SIG-M5 treated with dmso at 0.1 percent for 504 hours (cell line): ENCODE measurements at regions not wholly inside any gene's neighbourhood (a gene's known extent, or its start where the extent isn't known, plus 50 kb on each side); places are given as distances from the start of the nearest gene placed in this dataset.
"Not testable (repeated sequence)": the region's sequence is repeated elsewhere in the genome, so short reads cannot be mapped to it uniquely, and the experiment has no call there.

ENCODE experiments used
- DNase-seq: peaks from one replicate; lab custom pipeline; 2025; ENCODE audit not compliant: unreplicated experiment; lab: John Stamatoyannopoulos, UW

- no peak for DNase-seq
Measured at GRCh38 chr3:20842002-20842401, 656.0 kb upstream of the SGO1 start.

GRCh38 chr3:20837676-20838302 is 651.8 kb upstream of the SGO1 start:
- DNase-seq = no peak

- DNase-seq = no peak
Measured at GRCh38 chr3:20836801-20837200, 650.8 kb upstream of the SGO1 start.

- no peak for DNase-seq
Measured at GRCh38 chr3:20832963-20833362, 647.0 kb upstream of the SGO1 start.

GRCh38 chr3:20822251-20822650 is 636.2 kb upstream of the SGO1 start:
- no peak for DNase-seq

GRCh38 chr3:20820872-20821271 is 634.9 kb upstream of the SGO1 start:
- not testable (repeated sequence) for DNase-seq

GRCh38 chr3:20811631-20812030 is 625.6 kb upstream of the SGO1 start:
- DNase-seq = no peak

- no peak for DNase-seq
Measured at GRCh38 chr3:20811006-20811405, 625.0 kb upstream of the SGO1 start.

- no peak for DNase-seq
Measured at GRCh38 chr3:20810555-20810954, 624.5 kb upstream of the SGO1 start.

GRCh38 chr3:20809356-20809755 is 623.4 kb upstream of the SGO1 start:
- no peak for DNase-seq

- DNase-seq = no peak
Measured at GRCh38 chr3:20808864-20809263, 622.9 kb upstream of the SGO1 start.

- DNase-seq = no peak
Measured at GRCh38 chr3:20798666-20799065, 612.7 kb upstream of the SGO1 start.

- no peak for DNase-seq
Measured at GRCh38 chr3:20787005-20787404, 601.0 kb upstream of the SGO1 start.

- no peak for DNase-seq
Measured at GRCh38 chr3:20776692-20777091, 590.7 kb upstream of the SGO1 start.

- DNase-seq = no peak
Measured at GRCh38 chr3:20776286-20776685, 590.3 kb upstream of the SGO1 start.

GRCh38 chr3:20773320-20773984 is 587.4 kb upstream of the SGO1 start:
- no peak for DNase-seq

GRCh38 chr3:20772869-20773268 is 586.9 kb upstream of the SGO1 start:
- no peak for DNase-seq

- no peak for DNase-seq
Measured at GRCh38 chr3:20769430-20769829, 583.4 kb upstream of the SGO1 start.

GRCh38 chr3:20760981-20761380 is 575.0 kb upstream of the SGO1 start:
- DNase-seq = no peak

GRCh38 chr3:20752416-20752815 is 566.4 kb upstream of the SGO1 start:
- DNase-seq = no peak

- DNase-seq = no peak
Measured at GRCh38 chr3:20751296-20751695, 565.3 kb upstream of the SGO1 start.

GRCh38 chr3:20747741-20748140 is 561.7 kb upstream of the SGO1 start:
- no peak for DNase-seq
